ENCODE measurements at regions not wholly inside any gene's neighbourhood (a gene's known extent, or its start where the extent isn't known, plus 50 kb on each side); places are given as distances from the start of the nearest gene placed in this dataset.

DNA sequence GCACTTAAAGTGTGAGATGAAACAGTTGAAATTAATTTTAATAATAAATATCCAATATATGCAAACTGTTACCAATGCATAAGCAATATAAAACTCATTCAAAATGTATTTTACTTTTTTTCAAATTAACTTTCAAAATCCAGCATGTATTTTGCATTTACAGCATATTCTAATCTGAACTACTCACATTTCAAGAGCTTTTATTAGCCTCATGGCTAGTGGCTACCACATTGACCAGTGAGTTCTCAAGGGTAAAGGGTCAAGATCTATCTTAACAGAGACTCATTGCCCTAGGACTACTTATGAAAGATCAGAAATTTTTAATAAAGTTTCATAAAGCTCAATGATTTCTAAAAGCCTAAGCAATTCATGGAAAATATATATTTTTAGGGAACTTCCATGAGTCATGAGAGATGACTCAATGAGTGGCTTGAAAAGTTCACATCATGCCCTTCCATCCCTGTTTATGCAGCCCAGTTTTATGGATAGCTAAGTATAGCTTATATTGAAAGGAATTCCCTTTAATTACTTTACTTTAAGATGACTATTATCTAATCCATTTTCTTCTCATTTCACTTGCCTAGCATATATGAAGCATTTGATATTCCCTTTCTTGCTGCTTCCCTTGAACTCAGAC lies 608.6 kb downstream of the SLCO4C1 start:
- no peaks in the 10 kb centered on the region for H3K36me3 ChIP-seq (ENCODE audit: control insufficient read depth, insufficient read depth, low read length)

More for the DNA sequence above, 608.6 kb downstream of the SLCO4C1 start:
- H3K4me3 ChIP-seq, result no peak overlapping the region
- no peaks in the 10 kb centered on the region for H3K27me3 ChIP-seq (ENCODE audit: control insufficient read depth in 2 of 2, insufficient read depth in 2 of 2, low read length in 2 of 2)
- H3K4me2 ChIP-seq (ENCODE audit: insufficient read depth, low read length), result no peak overlapping the region
- in situ Hi-C loops (cut with MboI) (no loop called here), intact Hi-C loops (cut with micrococcal nuclease) (no loop called here)
- no peaks in the 10 kb centered on the region for H3K9me1 ChIP-seq (ENCODE audit: control insufficient read depth, insufficient read depth, low read length)
- H3K27ac ChIP-seq (ENCODE audit: extremely low read depth, low read depth, low read length), result no peak overlapping the region
- DNase-seq (ENCODE audit: extremely low read depth in 1 of 4, low spot score in 3 of 4) (no peak), ATAC-seq (no peak), FAIRE-seq (no peak)
- H3K79me2 ChIP-seq (ENCODE audit: control insufficient read depth, insufficient read depth, low read length), result no peaks in the 10 kb centered on the region
- BruUV-seq (replicated peaks), result no TSS peak
- no peaks in the 10 kb centered on the region for H3K4me1 ChIP-seq (replicated peaks in 1 of 2; ENCODE audit: control insufficient read depth in 2 of 2, insufficient read depth in 2 of 2, low read length in 2 of 2)
- ChIA-PET POLR2A (no interaction called here), CTCF (ENCODE audit: low intra/inter-chr PET ratio) (no interaction called here)
- H2AFZ ChIP-seq (ENCODE audit: low read depth, low read length), result no peak overlapping the region
- H4K20me1 ChIP-seq (replicated peaks; ENCODE audit: control insufficient read depth, insufficient read depth, low read length), result no peaks in the 10 kb centered on the region
- H3K9me3 ChIP-seq (replicated peaks; ENCODE audit: control insufficient read depth, insufficient read depth, low read depth, low read length), result no peaks in the 10 kb centered on the region
- H3K9ac ChIP-seq (ENCODE audit: insufficient read depth in 1 of 2, low read depth in 2 of 2, low read length in 2 of 2), result no peak overlapping the region
- TF ChIP-seq L3MBTL2 (IDR thresholded peaks at IDR 0.05), result no peak
- TF ChIP-seq HMG20B (CRISPR knock-in tag; IDR thresholded peaks at IDR 0.05), result no peak
- no peak for TF ChIP-seq ZBTB26 (CRISPR knock-in tag; IDR thresholded peaks at IDR 0.05)
- no peak for TF ChIP-seq PHTF2 (CRISPR knock-in tag; IDR thresholded peaks at IDR 0.05)
- TF ChIP-seq FOXP1 (CRISPR knock-in tag; IDR thresholded peaks at IDR 0.05), result no peak
- TF ChIP-seq, protein P1, sequence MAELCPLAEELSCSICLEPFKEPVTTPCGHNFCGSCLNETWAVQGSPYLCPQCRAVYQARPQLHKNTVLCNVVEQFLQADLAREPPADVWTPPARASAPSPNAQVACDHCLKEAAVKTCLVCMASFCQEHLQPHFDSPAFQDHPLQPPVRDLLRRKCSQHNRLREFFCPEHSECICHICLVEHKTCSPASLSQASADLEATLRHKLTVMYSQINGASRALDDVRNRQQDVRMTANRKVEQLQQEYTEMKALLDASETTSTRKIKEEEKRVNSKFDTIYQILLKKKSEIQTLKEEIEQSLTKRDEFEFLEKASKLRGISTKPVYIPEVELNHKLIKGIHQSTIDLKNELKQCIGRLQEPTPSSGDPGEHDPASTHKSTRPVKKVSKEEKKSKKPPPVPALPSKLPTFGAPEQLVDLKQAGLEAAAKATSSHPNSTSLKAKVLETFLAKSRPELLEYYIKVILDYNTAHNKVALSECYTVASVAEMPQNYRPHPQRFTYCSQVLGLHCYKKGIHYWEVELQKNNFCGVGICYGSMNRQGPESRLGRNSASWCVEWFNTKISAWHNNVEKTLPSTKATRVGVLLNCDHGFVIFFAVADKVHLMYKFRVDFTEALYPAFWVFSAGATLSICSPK (IDR thresholded peaks at IDR 0.05; ENCODE audit: borderline replicate concordance), result no peak
- TF ChIP-seq BHLHE40 (IDR thresholded peaks at IDR 0.05; ENCODE audit: low read length), result no peak
- no peak for TF ChIP-seq POLR2AphosphoS5 (IDR thresholded peaks at IDR 0.05; ENCODE audit: control insufficient read depth, insufficient read depth, low read depth, low read length)
- no peak for TF ChIP-seq TFE3 (CRISPR knock-in tag; IDR thresholded peaks at IDR 0.05)
- TF ChIP-seq ZNF175 (CRISPR knock-in tag; IDR thresholded peaks at IDR 0.05; ENCODE audit: low read depth), result no peak
- TF ChIP-seq CHAMP1 (IDR thresholded peaks at IDR 0.05), result no peak

All from K562 (cell line).